ENCODE measurements at regions not wholly inside any gene's neighbourhood (a gene's known extent, or its start where the extent isn't known, plus 50 kb on each side); places are given as distances from the start of the nearest gene placed in this dataset.
"Not testable (repeated sequence)": the region's sequence is repeated elsewhere in the genome, so short reads cannot be mapped to it uniquely, and the experiment has no call there.

DNA sequence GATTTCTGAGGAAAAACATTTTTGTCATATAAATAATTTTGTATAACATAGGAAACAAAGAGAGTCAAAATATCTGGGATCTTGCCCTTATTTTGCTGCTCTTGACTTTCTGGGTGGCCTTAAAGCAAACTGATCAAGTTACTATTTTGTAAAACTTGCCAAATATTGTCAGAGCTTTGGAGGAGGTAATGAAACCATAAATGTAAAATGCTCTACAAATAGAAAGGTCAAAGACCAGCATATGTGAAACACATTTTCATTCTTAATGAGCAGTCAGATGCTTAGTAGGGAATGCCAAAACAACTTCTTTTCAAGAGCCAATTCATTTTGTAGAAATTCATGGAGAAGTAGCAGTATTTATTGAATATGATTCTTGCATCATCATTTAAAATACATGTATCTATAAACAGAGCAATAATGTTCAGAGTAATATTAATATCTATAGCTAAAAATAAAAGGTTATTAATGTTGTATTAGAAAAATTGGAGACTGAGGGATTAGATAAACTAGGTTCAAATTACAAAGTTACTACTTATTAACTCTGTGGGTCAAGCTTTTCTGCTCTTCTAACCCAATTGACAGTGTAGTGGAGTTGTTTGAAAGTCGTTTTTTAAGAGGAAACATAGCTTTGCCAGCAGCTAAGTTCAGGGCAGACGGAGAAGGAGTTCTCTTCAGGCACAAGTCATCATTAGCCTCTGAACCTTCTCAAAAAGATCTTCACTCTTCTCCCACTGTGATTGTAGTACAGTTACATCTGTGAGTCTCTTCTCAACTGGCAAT is 2053.1 kb downstream of the EFNA5 start:
- DNase-seq (ENCODE audit: low spot score) = no peak

DNA sequence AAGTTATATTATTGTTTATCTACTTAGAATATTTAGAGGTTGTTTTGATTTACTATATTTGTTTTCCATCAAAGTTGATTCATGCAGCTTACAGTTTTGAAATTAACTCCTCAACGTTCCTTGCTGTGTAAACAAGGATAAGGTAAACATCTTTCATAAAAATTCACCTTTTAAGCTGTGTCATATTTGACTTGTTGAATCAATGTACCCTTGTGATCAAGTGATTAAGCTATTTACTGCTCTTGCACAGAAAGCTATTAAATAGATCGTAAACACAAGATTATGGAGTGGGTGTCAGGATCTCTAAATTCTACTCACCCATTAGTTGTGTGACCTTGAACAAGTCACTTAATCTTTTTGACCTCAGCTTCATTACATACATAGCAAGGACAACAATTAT is 2054.0 kb upstream of the NUDT12 start:
- DNase-seq (ENCODE audit: low spot score) = no peak

DNA sequence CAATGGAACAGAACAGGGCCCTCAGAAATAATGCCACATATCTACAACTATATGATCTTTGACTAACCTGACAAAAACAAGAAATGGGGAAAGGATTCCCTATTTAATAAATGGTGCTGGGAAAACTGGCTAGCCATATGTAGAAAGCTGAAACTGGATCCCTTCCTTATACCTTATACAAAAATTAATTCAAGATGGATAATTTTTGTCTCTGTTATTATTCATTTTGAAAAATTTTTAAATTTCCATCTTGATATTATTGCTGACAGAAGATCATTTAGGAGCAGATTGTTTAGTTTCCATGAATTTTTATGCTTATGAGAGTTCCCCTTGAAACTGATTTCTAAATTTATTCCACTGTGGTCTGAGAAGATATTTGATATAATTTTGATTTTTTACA is 2039.8 kb upstream of the NUDT12 start:
- DNase-seq (ENCODE audit: low spot score) = not testable (repeated sequence)

DNA sequence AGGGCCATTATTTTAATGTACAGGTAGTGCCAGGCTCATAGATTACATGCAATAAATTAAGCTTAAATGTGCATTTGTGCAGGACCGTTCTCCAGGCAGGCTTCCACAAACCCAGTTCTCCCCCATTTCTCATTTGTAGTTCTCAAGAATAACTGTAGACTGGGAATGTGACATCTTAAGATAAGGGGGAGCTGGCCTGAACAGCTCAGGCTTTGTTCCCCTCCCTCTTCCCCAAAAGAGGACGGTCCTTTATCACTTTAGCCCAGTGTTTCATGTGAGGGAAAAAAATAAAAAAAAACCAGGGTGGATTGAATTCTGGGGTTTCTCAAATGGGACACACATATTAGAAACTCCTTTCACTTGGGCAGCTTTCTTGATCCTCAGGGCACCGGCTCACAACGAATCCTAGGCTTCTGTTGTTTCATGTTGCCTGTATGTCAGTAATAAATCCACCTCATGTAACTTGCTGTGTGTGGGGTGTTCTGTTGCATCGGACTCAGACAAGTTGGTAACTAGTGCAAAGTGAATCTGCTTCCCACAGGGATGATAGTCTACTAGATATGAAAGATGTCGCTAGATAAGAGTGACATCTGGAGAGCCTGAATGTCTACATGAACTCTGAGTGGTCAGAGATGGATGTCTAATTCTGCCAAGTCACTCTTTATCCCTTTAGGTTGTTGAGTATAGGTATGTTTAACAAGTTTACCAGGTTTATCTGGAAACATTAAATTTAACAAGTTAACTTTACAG is 2030.6 kb upstream of the NUDT12 start:
- no peak for DNase-seq (ENCODE audit: low spot score)

DNA sequence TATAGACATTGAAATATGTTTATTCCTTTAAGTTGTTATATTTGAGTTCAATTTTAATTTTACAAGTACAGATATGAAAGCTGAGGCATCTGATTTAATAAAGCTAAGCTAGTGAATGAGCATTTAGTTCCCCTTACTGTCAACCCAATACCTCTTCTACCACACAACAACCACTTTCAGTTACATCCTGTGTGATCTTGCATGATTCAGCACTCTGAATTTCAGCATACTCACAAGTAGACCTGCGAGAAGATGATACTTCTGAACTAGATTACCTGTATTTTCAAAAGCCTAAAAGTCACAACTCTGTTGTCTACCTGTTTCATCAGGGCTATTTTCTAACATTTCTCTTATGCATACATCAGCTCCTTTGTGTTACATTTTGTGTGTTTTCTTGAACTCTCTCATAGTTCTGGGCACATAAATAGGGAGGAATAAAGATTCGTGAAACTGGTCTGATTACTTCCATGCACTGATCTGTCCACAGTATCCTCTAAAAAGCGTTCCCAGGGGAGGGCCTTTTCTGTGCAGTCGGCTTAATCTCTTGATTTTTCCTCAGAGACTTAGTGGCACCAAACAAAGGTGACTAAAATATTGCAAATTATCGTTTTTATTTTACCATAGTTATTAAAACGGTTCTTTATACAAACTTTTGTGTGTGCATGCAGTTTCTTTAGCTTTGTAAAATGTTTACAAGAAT is 2025.5 kb upstream of the NUDT12 start:
- DNase-seq (ENCODE audit: low spot score) = no peak

DNA sequence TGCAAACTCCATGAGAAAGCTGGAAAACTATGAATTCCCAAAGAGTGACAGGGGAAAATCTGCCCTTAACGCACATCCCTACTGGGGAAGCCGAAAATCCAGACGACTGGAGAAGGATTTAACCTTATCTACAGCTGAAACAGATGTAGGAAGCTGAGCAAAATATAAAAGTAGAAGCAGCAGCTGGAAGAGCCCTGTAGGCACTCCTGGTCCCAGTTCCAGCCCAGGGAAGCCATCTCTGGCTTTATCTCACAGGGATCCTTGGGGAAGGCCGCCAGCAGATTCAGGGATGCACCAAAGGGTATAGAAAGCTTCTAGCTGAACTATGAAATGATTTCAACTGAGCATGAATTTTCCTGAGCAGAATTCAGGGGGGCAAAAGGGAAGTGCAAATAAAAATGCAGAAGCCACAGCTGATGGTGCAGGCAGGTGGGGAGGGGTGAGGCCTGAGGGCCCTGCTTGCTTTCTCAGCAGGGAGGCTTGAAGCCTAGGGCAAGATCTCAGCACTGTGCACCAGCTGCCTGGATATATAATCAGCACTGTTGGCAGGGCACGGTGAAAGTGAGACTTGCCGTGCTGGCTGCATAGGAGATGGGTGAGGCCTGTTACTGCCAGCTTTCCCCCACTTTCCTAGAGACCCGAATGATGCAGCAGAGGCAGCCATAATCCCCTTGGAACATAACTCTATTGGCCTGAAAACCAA is 2019.5 kb upstream of the NUDT12 start:
- DNase-seq (ENCODE audit: low spot score) = peak; percentile 10

DNA sequence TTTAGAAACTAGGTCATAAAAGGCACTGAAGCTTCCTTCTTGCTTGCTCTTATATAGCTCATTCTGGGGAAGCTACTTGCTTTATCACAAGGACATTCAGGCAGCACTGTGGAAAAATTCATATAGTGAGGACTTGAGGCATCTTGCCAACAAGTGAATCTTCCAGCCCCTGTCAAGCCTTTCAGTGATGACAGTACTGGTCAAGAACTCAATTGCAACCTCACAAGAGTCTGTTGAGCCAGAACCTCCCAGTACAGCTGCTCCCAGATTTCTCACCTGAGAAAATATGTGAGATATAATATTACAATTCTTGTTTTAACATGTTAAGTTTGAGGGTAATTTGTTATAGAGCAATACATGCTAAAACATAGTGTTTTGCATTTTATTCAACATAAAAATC is 2011.0 kb upstream of the NUDT12 start:
- DNase-seq (ENCODE audit: low spot score) = peak; percentile 11

DNA sequence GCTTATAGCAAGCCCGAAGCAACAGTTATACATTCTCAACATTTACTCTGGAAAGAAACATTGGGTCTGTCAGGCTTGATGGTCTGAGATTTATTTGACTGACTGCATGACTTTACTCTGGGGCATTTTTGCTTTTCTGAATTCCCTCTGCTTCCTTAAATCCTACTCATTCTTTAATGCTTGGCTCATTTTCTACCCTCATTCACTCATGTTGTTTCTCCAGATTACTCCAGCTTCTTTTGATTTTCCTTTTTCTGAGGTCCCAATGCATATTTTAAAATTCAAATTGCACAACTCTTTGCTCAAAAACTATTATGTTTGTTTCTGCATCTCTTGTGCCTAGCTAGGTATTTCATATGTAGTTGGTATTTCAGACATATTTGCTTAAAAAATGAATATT is 2002.9 kb upstream of the NUDT12 start:
- no peak for DNase-seq (ENCODE audit: low spot score)

DNA sequence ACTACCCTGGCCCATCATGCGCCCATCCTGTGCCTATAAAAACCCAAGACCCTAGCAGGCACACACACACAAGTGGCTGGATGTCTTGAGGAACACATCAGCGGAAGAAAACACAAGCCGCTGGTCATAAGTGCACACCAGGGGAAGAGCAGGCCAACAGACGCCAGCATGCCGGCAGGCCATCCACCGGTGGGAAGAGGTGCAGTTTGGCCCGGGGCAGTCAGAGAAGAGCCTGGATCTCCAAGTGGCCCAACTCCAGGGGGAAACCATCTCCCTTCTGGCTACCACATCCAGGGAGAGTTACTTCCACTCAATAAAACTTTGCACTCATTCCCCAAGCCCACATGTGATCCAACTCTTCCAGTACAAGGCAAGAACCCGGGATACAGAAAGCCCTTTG is 2001.3 kb upstream of the NUDT12 start:
- DNase-seq (ENCODE audit: low spot score) = no peak

DNA sequence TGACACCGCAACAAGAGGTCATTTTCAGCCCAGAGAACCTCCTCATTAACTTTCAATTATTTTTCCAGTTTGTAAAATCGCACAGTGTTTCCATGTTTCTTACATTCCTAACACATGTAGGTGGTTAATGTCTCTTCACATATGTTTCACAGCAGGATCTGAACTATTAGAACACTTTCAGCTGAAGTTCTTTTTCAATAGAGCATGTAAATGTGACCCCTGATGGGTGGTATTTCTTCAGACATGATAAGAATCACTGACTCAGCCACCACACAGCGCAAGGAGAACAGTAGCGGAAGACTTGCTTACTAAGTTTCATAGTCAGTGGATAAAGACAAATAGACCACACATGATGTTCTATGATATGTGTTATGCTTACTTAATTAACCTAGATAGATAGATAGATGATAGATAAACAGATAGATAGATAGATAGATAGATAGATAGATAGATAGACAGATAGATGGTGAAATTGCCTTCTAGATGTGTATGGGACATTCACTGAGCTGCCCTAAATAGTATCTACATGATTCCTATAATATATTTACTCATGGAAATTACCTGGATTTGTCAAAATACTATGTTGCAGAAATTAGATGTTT is 1992.1 kb upstream of the NUDT12 start:
- no peak for DNase-seq (ENCODE audit: low spot score)

DNA sequence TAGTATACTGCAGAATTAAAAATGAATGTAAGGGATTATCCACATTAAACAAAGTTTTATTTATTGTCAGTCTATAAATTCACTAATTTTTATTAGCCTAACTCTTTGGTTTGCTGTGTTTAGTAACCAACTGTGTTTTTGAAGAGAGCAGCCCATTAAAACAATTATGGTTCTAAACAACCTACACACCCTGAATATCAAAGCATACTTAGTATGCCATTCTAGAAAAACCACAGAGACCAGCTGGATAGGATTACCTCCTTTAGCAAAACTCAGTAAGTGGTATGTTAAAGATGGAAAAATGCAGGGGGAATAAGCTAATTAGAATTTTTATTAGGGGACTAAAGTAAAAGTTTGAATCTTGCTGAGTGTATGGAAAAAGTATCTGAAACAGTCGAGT is 1981.7 kb upstream of the NUDT12 start:
- DNase-seq (ENCODE audit: low spot score) = no peak

DNA sequence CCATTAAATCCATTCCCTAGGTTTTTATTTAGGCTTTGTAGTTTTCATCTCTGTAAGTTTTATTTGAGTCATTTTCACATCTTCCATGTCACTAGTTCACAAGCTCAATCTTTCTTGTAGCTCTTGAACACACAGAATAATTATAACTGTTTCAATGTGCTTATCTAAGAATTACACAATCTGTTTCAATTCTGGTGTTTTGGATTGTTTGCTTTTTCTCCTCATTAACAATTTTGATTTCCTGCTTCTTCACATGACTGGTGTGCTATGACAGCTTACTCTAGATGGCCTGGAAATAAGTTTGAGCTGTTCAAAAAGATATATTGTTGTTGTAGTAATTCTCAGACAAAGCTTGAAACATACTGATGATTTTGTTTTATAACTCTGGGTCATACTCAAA is 1974.1 kb upstream of the NUDT12 start:
- no peak for DNase-seq (ENCODE audit: low spot score)

DNA sequence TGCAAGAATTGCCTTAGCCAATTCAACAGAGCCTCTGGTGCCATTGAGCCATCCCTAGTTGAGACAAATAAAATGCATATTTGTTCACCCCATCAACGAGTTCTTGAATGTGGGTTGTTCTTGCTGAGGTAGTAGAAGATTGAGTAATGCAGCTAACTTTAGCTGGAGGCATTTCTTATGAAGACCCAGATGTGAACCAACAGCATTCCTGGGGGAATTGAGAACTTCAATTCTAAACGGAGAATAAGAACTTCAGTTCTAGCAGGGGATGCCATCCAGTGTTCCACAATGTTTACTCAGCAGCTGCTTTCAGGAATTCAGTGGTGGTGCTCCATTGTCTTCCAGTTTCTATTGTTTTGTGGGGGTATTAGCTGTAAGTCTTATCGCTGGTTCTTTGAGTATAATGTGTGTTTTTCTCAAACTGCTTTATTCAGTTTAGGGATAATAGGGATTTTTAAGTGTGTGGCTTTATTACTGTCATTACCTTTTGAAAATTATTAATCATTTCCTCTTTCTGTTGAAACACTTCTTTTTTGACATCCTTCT is 1968.2 kb upstream of the NUDT12 start:
- DNase-seq (ENCODE audit: low spot score) = no peak

DNA sequence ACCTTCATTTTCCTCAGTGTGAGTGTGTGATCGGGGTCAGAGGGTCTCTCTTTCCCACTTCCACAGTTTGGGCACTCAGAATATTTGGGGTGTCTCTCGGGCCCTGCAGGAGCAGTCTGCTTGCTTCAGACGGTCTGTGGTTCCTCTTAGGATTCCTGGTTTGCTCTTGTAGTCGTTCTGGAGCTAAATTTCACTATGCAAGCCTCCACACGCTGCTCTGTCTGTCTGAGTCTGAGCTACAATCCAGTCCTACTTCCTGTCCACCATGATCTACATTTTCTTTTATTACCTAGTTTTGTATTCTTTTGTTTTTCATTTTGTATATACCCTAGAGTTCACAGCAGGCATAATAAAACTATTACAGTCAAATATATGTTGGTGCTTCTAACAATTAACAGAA is 1967.3 kb upstream of the NUDT12 start:
- DNase-seq (ENCODE audit: low spot score) = no peak

DNA sequence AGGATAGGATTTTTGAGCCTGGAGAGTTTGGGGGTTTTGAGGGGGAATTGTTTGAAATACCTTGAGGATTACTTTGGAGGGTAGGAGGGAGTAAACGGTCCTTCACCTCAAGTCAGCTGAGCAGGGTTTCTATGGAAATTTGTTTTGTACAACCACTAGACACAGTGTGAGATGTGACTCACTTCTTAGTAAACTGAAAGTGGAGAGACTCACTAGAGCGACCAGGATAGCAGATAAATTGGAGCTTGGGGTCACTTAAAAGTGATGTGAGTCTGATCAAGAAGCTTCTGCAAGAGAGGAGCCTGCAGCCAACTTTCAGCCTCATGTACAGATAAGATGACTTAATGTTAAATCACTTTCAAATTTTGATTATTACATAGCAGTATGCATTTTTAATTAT is 1945.9 kb upstream of the NUDT12 start:
- DNase-seq (ENCODE audit: low spot score) = no peak

DNA sequence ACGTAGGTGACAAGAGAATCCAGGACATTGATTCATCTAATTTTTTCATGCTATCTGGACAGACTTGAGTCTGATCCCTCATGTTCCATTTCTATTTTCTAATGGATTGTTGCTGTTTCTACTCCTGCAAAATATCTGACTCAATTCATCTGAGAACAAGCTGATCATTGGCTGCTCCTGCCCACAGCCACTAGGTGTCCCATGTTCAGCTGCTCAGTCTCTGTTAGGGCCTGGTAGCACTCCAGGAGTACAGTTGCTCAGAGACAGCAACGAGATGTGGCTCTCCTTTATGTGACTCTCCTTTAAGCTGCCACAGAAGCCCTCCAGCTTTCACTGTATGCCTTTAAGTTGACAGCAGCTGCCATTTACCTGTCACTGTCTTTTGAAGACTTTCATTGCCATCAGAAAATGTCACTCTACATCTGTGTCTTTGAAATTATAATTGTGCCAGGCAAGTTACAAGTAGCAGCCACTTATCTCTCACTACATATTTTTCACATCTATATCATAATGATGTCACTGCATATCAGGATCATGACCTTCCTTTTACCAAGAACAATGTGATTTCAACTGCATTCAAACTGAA is 1944.2 kb upstream of the NUDT12 start:
- no peak for DNase-seq (ENCODE audit: low spot score)

DNA sequence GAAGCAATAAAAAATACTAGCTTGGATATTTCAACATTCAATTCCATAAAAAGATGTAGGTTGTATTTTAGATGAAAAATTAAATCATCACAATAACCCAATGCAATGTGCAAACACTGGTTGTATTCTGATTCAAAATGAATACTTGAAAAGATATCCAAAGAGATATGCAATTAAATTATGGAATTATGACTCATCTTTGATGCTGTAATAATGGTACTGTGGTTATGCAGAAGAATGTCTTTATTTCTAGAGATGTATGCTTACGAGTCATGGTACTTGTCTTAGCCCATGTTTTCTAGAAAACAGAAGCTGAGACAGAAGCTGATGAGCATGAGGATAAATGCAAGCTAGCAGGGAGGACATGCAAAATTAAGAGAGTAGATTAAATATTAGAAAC is 1941.4 kb upstream of the NUDT12 start:
- no peak for DNase-seq (ENCODE audit: low spot score)

DNA sequence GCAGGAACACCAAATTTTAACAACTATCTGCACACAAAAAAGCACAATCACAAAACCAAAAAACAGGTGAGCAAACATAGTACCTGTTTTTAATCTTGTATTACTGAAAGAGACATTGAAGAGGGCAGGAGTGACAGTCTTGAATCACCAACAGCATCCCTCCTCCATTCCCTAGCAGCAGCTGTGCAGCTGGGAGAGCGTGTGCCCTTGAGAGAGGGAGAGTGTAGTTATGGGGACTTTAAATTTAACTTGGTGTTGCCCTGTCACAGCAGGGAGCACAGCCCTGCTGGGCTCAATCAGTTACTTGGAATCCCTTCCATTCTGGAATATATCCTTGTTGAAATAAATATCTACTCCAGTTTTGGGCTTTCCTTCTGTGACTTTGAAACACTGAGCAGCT is 1938.7 kb upstream of the NUDT12 start:
- DNase-seq (ENCODE audit: low spot score) = no peak

DNA sequence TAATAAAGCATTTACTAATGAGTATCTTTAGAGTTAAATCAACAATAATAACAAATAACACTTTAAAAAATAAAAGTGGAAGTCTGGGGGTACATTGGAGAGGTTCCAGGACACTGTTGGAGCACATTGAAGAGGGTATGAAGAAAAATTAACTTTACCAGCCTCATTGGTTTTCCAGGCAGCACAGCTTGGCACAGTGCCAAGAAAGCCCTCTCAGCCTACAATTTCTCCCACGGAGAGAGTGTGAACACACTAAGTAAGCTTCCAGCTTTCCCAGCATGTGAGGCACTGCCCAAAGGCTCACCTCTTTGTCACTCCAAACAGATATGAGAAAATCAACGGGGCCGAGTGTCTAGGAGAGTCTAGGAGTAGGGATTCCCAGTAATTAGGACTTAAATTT is 1912.8 kb upstream of the NUDT12 start:
- DNase-seq (ENCODE audit: low spot score) = no peak

DNA sequence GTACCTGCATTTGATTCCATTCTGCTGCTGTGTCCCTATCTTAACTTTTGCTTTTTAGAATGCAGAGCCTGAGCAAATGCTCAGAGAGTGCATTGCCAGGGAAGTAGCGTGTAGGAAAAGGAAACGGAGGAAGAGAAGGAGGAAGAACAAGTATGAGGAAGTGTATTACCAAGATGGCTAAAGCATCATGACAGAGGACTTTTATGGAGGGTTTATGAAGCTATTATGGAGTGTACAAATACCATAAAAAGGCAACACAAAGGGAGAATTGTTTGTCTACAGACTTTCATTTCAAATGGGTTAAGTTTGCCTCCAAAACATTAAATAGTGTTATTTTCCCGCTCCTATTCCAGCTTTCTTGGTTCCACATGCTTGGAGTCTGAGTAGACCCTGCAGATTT is 1899.8 kb upstream of the NUDT12 start:
- no peak for DNase-seq (ENCODE audit: low spot score)

DNA sequence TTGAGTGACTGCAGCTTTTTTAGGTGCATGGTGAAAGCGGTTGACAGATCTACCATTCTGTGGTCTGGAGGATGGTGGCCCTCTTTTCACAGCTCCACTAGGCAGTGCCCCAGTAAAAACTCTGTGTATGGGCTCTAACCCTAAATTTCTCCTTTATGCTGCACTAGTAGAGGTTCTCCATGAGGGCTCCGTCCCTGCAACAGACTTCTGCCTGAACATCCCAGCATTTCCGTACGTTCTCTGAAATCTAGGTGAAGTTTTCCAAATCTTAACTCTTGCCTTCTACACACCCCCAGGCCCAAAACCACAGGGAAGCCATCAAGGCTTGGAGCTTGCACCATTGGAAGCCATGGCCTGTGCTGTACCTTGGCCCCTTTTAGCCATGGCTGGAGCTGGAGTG is 1898.1 kb upstream of the NUDT12 start:
- no peak for DNase-seq (ENCODE audit: low spot score)

All from umbilical cord (tissue), 1 donor.